Mesothelial cell of epicardium (in vitro differentiated cells): ENCODE measurements at regions not wholly inside any gene's neighbourhood (a gene's known extent, or its start where the extent isn't known, plus 50 kb on each side); places are given as distances from the start of the nearest gene placed in this dataset.
"Not testable (repeated sequence)": the region's sequence is repeated elsewhere in the genome, so short reads cannot be mapped to it uniquely, and the experiment has no call there.

Source experiments
- DNase-seq, 2 experiments: peaks; one replicate each; pipeline ENCODE4 v3.0.0; 2021; ENCODE audit warnings: low spot score in 2 of 2; ENCODE audit not compliant: unreplicated experiment in 2 of 2
- H3K27ac Mint-ChIP-seq: 2 replicates; pipeline ENCODE4 v1.8.0; 2021; ENCODE audit warnings: mixed read lengths
- H3K27me3 Mint-ChIP-seq: 2 replicates; pipeline ENCODE4 v1.8.0; 2021; ENCODE audit warnings: low read depth, mixed read lengths
- H3K36me3 Mint-ChIP-seq: 2 replicates; pipeline ENCODE4 v1.8.0; 2021; ENCODE audit warnings: mixed read lengths
- H3K4me1 Mint-ChIP-seq: 2 replicates; pipeline ENCODE4 v1.8.0; 2021; ENCODE audit warnings: mixed read lengths
- H3K4me3 Mint-ChIP-seq: 2 replicates; pipeline ENCODE4 v1.8.0; 2021; ENCODE audit warnings: mild to moderate bottlenecking, moderate library complexity, mixed read lengths
- H3K9me3 Mint-ChIP-seq: 2 replicates; pipeline ENCODE4 v1.8.0; 2021; ENCODE audit warnings: mixed read lengths
- CTCF ChIP-seq: fragments of 200-600 bp; sonication (generic); IDR thresholded peaks from one replicate; pipeline ENCODE4 v1.5.0; 2021; ENCODE audit warnings: antibody characterized with exemption; ENCODE audit not compliant: unreplicated experiment

GRCh38 chr16:18190179-18190578 lies 146.4 kb downstream of the NPIPA8 start:
- H3K4me1 Mint-ChIP-seq, H3K36me3 Mint-ChIP-seq, DNase-seq, H3K9me3 Mint-ChIP-seq, H3K27ac Mint-ChIP-seq, H3K27me3 Mint-ChIP-seq, H3K4me3 Mint-ChIP-seq: not testable (repeated sequence)

GRCh38 chr16:18184755-18185154 lies 151.8 kb downstream of the NPIPA8 start:
- not testable (repeated sequence) for H3K27me3 Mint-ChIP-seq, H3K27ac Mint-ChIP-seq, H3K9me3 Mint-ChIP-seq, H3K36me3 Mint-ChIP-seq, DNase-seq, H3K4me1 Mint-ChIP-seq, H3K4me3 Mint-ChIP-seq

GRCh38 chr16:18181028-18181427 lies 155.5 kb downstream of the NPIPA8 start:
- H3K27ac Mint-ChIP-seq, DNase-seq, H3K36me3 Mint-ChIP-seq, H3K4me1 Mint-ChIP-seq, H3K4me3 Mint-ChIP-seq, H3K9me3 Mint-ChIP-seq, H3K27me3 Mint-ChIP-seq: not testable (repeated sequence)
- peak; percentile 24 for TF ChIP-seq CTCF

GRCh38 chr16:18173945-18174497 lies 162.5 kb downstream of the NPIPA8 start:
- H3K36me3 Mint-ChIP-seq, H3K4me1 Mint-ChIP-seq, DNase-seq, H3K27ac Mint-ChIP-seq, H3K4me3 Mint-ChIP-seq, H3K9me3 Mint-ChIP-seq: not testable (repeated sequence)
- peaks cover 20% of the 10 kb centered on the region for H3K27me3 Mint-ChIP-seq

- H3K4me3 Mint-ChIP-seq, H3K27me3 Mint-ChIP-seq, DNase-seq, H3K36me3 Mint-ChIP-seq, H3K4me1 Mint-ChIP-seq, H3K27ac Mint-ChIP-seq, H3K9me3 Mint-ChIP-seq: not testable (repeated sequence)
These were observed 174.2 kb downstream of the NPIPA8 start for GRCh38 chr16:18162293-18162692.

GRCh38 chr16:18161224-18161623 lies 175.3 kb downstream of the NPIPA8 start:
- not testable (repeated sequence) for H3K4me3 Mint-ChIP-seq, H3K9me3 Mint-ChIP-seq, H3K27me3 Mint-ChIP-seq, DNase-seq, H3K27ac Mint-ChIP-seq, H3K4me1 Mint-ChIP-seq, H3K36me3 Mint-ChIP-seq

- H3K27ac Mint-ChIP-seq, result not testable (repeated sequence)
These were observed 177.4 kb downstream of the NPIPA8 start for GRCh38 chr16:18159185-18159584.

GRCh38 chr16:18157854-18158253 lies 178.7 kb downstream of the NPIPA8 start:
- H3K27me3 Mint-ChIP-seq, H3K4me3 Mint-ChIP-seq, DNase-seq, H3K4me1 Mint-ChIP-seq, H3K36me3 Mint-ChIP-seq, H3K27ac Mint-ChIP-seq, H3K9me3 Mint-ChIP-seq: not testable (repeated sequence)

More at GRCh38 chr16:18159185-18159584, 177.4 kb downstream of the NPIPA8 start:
- H3K9me3 Mint-ChIP-seq, DNase-seq, H3K4me3 Mint-ChIP-seq, H3K4me1 Mint-ChIP-seq, H3K36me3 Mint-ChIP-seq, H3K27me3 Mint-ChIP-seq: not testable (repeated sequence)

GRCh38 chr16:18152832-18153231 lies 183.7 kb downstream of the NPIPA8 start:
- not testable (repeated sequence) for H3K27me3 Mint-ChIP-seq, H3K27ac Mint-ChIP-seq, H3K4me1 Mint-ChIP-seq, H3K9me3 Mint-ChIP-seq, H3K36me3 Mint-ChIP-seq, DNase-seq, H3K4me3 Mint-ChIP-seq

- not testable (repeated sequence) for H3K27ac Mint-ChIP-seq, H3K36me3 Mint-ChIP-seq, H3K4me3 Mint-ChIP-seq, H3K9me3 Mint-ChIP-seq, H3K27me3 Mint-ChIP-seq, H3K4me1 Mint-ChIP-seq, DNase-seq
These were observed 188.4 kb downstream of the NPIPA8 start for GRCh38 chr16:18148132-18148531.

- H3K4me3 Mint-ChIP-seq, H3K27ac Mint-ChIP-seq, H3K36me3 Mint-ChIP-seq, H3K27me3 Mint-ChIP-seq, H3K4me1 Mint-ChIP-seq, DNase-seq, H3K9me3 Mint-ChIP-seq: not testable (repeated sequence)
These were observed 189.9 kb downstream of the NPIPA8 start for GRCh38 chr16:18146601-18147142.

- DNase-seq, H3K4me3 Mint-ChIP-seq, H3K27ac Mint-ChIP-seq, H3K27me3 Mint-ChIP-seq, H3K4me1 Mint-ChIP-seq, H3K9me3 Mint-ChIP-seq, H3K36me3 Mint-ChIP-seq: not testable (repeated sequence)
These were observed 194.5 kb downstream of the NPIPA8 start for GRCh38 chr16:18142066-18142465.

- H3K4me3 Mint-ChIP-seq, H3K27me3 Mint-ChIP-seq, H3K9me3 Mint-ChIP-seq, H3K4me1 Mint-ChIP-seq, H3K36me3 Mint-ChIP-seq, H3K27ac Mint-ChIP-seq, DNase-seq: not testable (repeated sequence)
These were observed 200.2 kb downstream of the NPIPA8 start for GRCh38 chr16:18136288-18136687.

GRCh38 chr16:18135024-18135423 lies 201.5 kb downstream of the NPIPA8 start:
- DNase-seq, H3K9me3 Mint-ChIP-seq, H3K4me1 Mint-ChIP-seq, H3K4me3 Mint-ChIP-seq, H3K27me3 Mint-ChIP-seq, H3K27ac Mint-ChIP-seq, H3K36me3 Mint-ChIP-seq: not testable (repeated sequence)
